Mesenchymal stem cell (in vitro differentiated cells and primary cell): ENCODE measurements at regions not wholly inside any gene's neighbourhood (a gene's known extent, or its start where the extent isn't known, plus 50 kb on each side); places are given as distances from the start of the nearest gene placed in this dataset.

Experiments used
- DNase-seq: peaks from one replicate; pipeline ENCODE4 v3.0.0-alpha.2; 2013
- H2AFZ ChIP-seq: one replicate; pipeline ENCODE4 v1.6.1; 2013; ENCODE audit warnings: low read depth, mild to moderate bottlenecking, control low read depth, inconsistent platforms, low read length, moderate library complexity
- H2AK5ac ChIP-seq: 2 replicates; pipeline ENCODE4 v1.6.1; 2013; ENCODE audit warnings: low read length, moderate library complexity, mild to moderate bottlenecking, inconsistent platforms; ENCODE audit not compliant: severe bottlenecking
- H2BK120ac ChIP-seq: one replicate; pipeline ENCODE4 v1.6.1; 2013; ENCODE audit warnings: low read depth, mild to moderate bottlenecking, inconsistent platforms, low read length, moderate library complexity
- H2BK12ac ChIP-seq, 2 experiments: one replicate each; pipeline ENCODE4 v1.6.1; 2013; ENCODE audit warnings: inconsistent platforms in 2 of 2, low read length in 2 of 2, mild to moderate bottlenecking in 2 of 2, moderate library complexity in 2 of 2, control low read depth in 1 of 2
- H2BK15ac ChIP-seq: one replicate; pipeline ENCODE4 v1.6.1; 2013; ENCODE audit warnings: mild to moderate bottlenecking, low read depth, inconsistent platforms; ENCODE audit not compliant: poor library complexity, severe bottlenecking
- H2BK5ac ChIP-seq: 2 replicates; pipeline ENCODE4 v1.6.1; 2013; ENCODE audit warnings: low read depth, mild to moderate bottlenecking, low read length, control low read depth, inconsistent platforms; ENCODE audit not compliant: poor library complexity, severe bottlenecking
- H3K14ac ChIP-seq, 2 experiments: one replicate each; pipeline ENCODE4 v1.6.1; 2013; ENCODE audit warnings: inconsistent platforms in 2 of 2, low read length in 2 of 2, control low read depth in 1 of 2, mild to moderate bottlenecking in 1 of 2, moderate library complexity in 1 of 2
- H3K18ac ChIP-seq, 2 experiments: one replicate each; pipeline ENCODE4 v1.6.1; 2013; ENCODE audit warnings: inconsistent platforms in 2 of 2, low read length in 2 of 2, control low read depth in 1 of 2, low read depth in 1 of 2, mild to moderate bottlenecking in 1 of 2
- H3K23ac ChIP-seq, 2 experiments: one replicate each; pipeline ENCODE4 v1.6.1; 2013; ENCODE audit warnings: inconsistent platforms in 2 of 2, low read length in 2 of 2, mild to moderate bottlenecking in 2 of 2, moderate library complexity in 2 of 2, control low read depth in 1 of 2
- H3K27ac ChIP-seq: 2 replicates; pipeline ENCODE4 v1.5.1; 2013; ENCODE audit warnings: mild to moderate bottlenecking, moderate library complexity, low read length, control low read depth, inconsistent platforms; ENCODE audit not compliant: poor library complexity, severe bottlenecking
- H3K27me3 ChIP-seq, 2 experiments: 2 replicates each; pipeline versions ENCODE4 v1.6.1 to v1.7.0; 2013; ENCODE audit warnings: low read length in 2 of 2, mild to moderate bottlenecking in 2 of 2, moderate library complexity in 2 of 2, control low read depth in 1 of 2, inconsistent platforms in 1 of 2; ENCODE audit not compliant: control insufficient read depth in 1 of 2, insufficient read depth in 1 of 2
- H3K36me3 ChIP-seq, 2 experiments: 2 replicates each; pipeline versions ENCODE4 v1.6.1 to v1.7.0; 2013; ENCODE audit warnings: low read length in 2 of 2, control low read depth in 1 of 2, inconsistent platforms in 1 of 2, low read depth in 1 of 2, mild to moderate bottlenecking in 1 of 2; ENCODE audit not compliant: insufficient read depth in 2 of 2, control insufficient read depth in 1 of 2
- H3K4ac ChIP-seq, 2 experiments: one replicate each; pipeline ENCODE4 v1.6.1; 2013; ENCODE audit warnings: inconsistent platforms in 2 of 2, low read length in 2 of 2, mild to moderate bottlenecking in 2 of 2, moderate library complexity in 2 of 2, control low read depth in 1 of 2, low read depth in 1 of 2
- H3K4me1 ChIP-seq: 2 replicates; pipeline ENCODE4 v1.6.1; 2013; ENCODE audit warnings: low read depth, low read length, control low read depth; ENCODE audit not compliant: control insufficient read depth, insufficient read depth
- H3K4me2 ChIP-seq: 2 replicates; pipeline ENCODE4 v1.6.1; 2013; ENCODE audit warnings: low read length, mild to moderate bottlenecking, inconsistent platforms; ENCODE audit not compliant: poor library complexity, severe bottlenecking
- H3K4me3 ChIP-seq, 2 experiments: 2 replicates each; pipeline versions ENCODE4 v1.5.1 to v1.7.0; 2013; ENCODE audit warnings: low read length in 2 of 2, mild to moderate bottlenecking in 2 of 2, control low read depth in 1 of 2, low read depth in 1 of 2; ENCODE audit not compliant: insufficient read depth in 1 of 2
- H3K79me1 ChIP-seq: replicated peaks from 2 replicates; pipeline ENCODE4 v1.6.1; 2013; ENCODE audit warnings: mild to moderate bottlenecking, control low read depth, low read length, inconsistent platforms; ENCODE audit not compliant: poor library complexity, severe bottlenecking
- H3K9ac ChIP-seq: 2 replicates; pipeline ENCODE4 v1.7.0; 2013; ENCODE audit warnings: mild to moderate bottlenecking, low read length, moderate library complexity
- H3K9me3 ChIP-seq: 2 replicates; pipeline ENCODE4 v1.7.0; 2013; ENCODE audit warnings: mild to moderate bottlenecking, low read length; ENCODE audit not compliant: control insufficient read depth
- H4K8ac ChIP-seq: one replicate; pipeline ENCODE4 v1.6.1; 2013; ENCODE audit warnings: inconsistent platforms, mild to moderate bottlenecking, low read length, moderate library complexity
- H4K91ac ChIP-seq: one replicate; pipeline ENCODE4 v1.6.1; 2013; ENCODE audit warnings: mild to moderate bottlenecking, low read length, inconsistent platforms
- WGBS: methylation state at CpG from one replicate; pipeline ENCODE4 v1.1.7; 2013; ENCODE audit warnings: mixed read lengths; 5-methylcytosine and 5-hydroxymethylcytosine counted together

- Histone ChIP-seq H3K14ac (no peak overlapping the region), H3K18ac (no peak overlapping the region), H2AFZ (no peak overlapping the region), H3K4me2 (no peak overlapping the region), H2BK15ac (no peak overlapping the region), H2BK120ac (no peak overlapping the region), H2AK5ac (no peak overlapping the region), H3K9ac (no peak overlapping the region), H2BK12ac (no peak overlapping the region), H4K91ac (no peak overlapping the region), H3K36me3 (no peaks in the 10 kb centered on the region), H3K9me3 (peaks cover 5% of the 10 kb centered on the region), H3K27ac (no peak overlapping the region), H3K4ac (no peak overlapping the region), H3K4me1 (no peaks in the 10 kb centered on the region), H3K27me3 (no peaks in the 10 kb centered on the region), H3K4me3 (no peak overlapping the region), H2BK5ac (no peak overlapping the region), H4K8ac (no peak overlapping the region), H3K23ac (no peak overlapping the region), H3K79me1 (no peaks in the 10 kb centered on the region)
- 77% methylated on average over 3 of the region's 3 CpGs for WGBS
- DNase-seq = no peak
These were observed 605.9 kb downstream of the NPHP4 start for GRCh38 chr1:5386371-5386770.

GRCh38 chr1:5385956-5386355 is 606.3 kb downstream of the NPHP4 start:
- no peak overlapping the region for H3K18ac ChIP-seq
- no peak overlapping the region for H3K4me3 ChIP-seq
- H3K36me3 ChIP-seq = no peaks in the 10 kb centered on the region
- H3K9ac ChIP-seq = no peak overlapping the region
- no peak overlapping the region for H3K4me2 ChIP-seq
- H2AFZ ChIP-seq = no peak overlapping the region
- no peak overlapping the region for H3K23ac ChIP-seq
- 67% methylated on average over 7 of the region's 7 CpGs for WGBS
- no peaks in the 10 kb centered on the region for H3K4me1 ChIP-seq
- H4K91ac ChIP-seq = no peak overlapping the region
- no peak overlapping the region for H3K4ac ChIP-seq
- H3K27ac ChIP-seq = no peak overlapping the region
- H3K79me1 ChIP-seq = no peaks in the 10 kb centered on the region
- DNase-seq = no peak
- no peak overlapping the region for H2BK15ac ChIP-seq
- no peak overlapping the region for H2AK5ac ChIP-seq
- H3K27me3 ChIP-seq = no peaks in the 10 kb centered on the region
- no peak overlapping the region for H2BK12ac ChIP-seq
- H3K14ac ChIP-seq = no peak overlapping the region
- H2BK5ac ChIP-seq = no peak overlapping the region
- H2BK120ac ChIP-seq = no peak overlapping the region
- H3K9me3 ChIP-seq = peaks cover 5% of the 10 kb centered on the region
- no peak overlapping the region for H4K8ac ChIP-seq

DNA sequence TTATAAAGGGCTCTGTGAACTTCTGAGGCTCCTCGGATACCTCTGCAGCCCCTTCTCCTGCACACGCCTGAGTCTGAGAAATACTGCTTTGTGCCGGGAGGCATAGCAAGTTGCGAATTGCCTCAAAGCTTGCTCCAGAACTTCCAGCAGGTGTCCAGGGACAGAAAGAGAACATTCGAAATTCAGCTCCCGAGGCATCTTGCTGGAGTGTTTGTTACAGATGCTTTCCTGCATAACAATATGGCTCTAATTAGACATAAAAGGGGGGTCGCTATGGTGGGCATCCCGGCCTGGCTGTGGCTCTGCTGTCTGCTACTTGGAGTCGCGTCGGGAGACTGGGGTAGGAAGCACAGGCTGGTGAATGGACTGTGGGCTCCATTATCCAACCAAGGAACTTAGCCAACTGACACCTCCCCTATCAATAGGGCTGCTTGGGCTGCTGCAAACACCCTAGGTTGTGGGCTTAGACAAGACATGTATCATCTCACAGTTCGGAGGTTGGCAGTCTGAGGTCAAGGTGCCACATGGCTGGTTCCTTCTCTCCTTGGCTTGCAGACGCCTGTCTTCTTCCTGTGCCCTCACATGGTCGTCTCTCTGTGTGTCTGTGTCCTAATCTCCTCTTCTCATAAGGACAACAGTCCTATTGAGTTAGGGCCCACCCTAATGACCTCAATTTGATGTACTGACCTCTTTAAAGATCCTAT is 607.0 kb downstream of the NPHP4 start:
- no peak overlapping the region for H3K4me3 ChIP-seq
- no peak for DNase-seq
- no peaks in the 10 kb centered on the region for H3K27me3 ChIP-seq
- H4K8ac ChIP-seq = no peak overlapping the region
- H3K4ac ChIP-seq = no peak overlapping the region
- no peaks in the 10 kb centered on the region for H3K36me3 ChIP-seq
- H3K4me2 ChIP-seq = no peak overlapping the region
- H2BK12ac ChIP-seq = no peak overlapping the region
- peaks cover 9% of the 10 kb centered on the region for H3K9me3 ChIP-seq
- H3K4me1 ChIP-seq = no peaks in the 10 kb centered on the region
- 87% methylated on average over 12 of the region's 14 CpGs for WGBS
- no peaks in the 10 kb centered on the region for H3K79me1 ChIP-seq
- H3K23ac ChIP-seq = no peak overlapping the region
- H3K14ac ChIP-seq = no peak overlapping the region
- no peak overlapping the region for H2AFZ ChIP-seq
- H3K27ac ChIP-seq = no peak overlapping the region
- H2BK120ac ChIP-seq = no peak overlapping the region
- H4K91ac ChIP-seq = no peak overlapping the region
- no peak overlapping the region for H2AK5ac ChIP-seq
- no peak overlapping the region for H2BK5ac ChIP-seq
- no peak overlapping the region for H3K9ac ChIP-seq
- H3K18ac ChIP-seq = no peak overlapping the region
- no peak overlapping the region for H2BK15ac ChIP-seq

- Histone ChIP-seq H3K4me3 (no peak overlapping the region), H2AK5ac (no peak overlapping the region), H3K36me3 (no peaks in the 10 kb centered on the region), H3K79me1 (no peaks in the 10 kb centered on the region), H4K91ac (no peak overlapping the region), H2BK12ac (no peak overlapping the region), H2BK15ac (no peak overlapping the region), H3K27me3 (no peaks in the 10 kb centered on the region), H3K23ac (no peak overlapping the region), H3K18ac (no peak overlapping the region), H3K4me2 (no peak overlapping the region), H3K9me3 (peaks cover 4% of the 10 kb centered on the region), H3K27ac (no peak overlapping the region), H3K14ac (no peak overlapping the region), H3K9ac (no peak overlapping the region), H3K4me1 (no peaks in the 10 kb centered on the region), H4K8ac (no peak overlapping the region), H2BK120ac (no peak overlapping the region), H2BK5ac (no peak overlapping the region), H2AFZ (no peak overlapping the region), H3K4ac (no peak overlapping the region)
- DNase-seq = no peak
- WGBS = 69% methylated on average over 7 of the region's 7 CpGs
These were observed 610.7 kb downstream of the NPHP4 start for GRCh38 chr1:5381491-5381890.
